IPS-NIHi11 (cell line): ENCODE measurements at regions not wholly inside any gene's neighbourhood (a gene's known extent, or its start where the extent isn't known, plus 50 kb on each side); places are given as distances from the start of the nearest gene placed in this dataset.
A peak's percentile ranks its signal among the peaks of the same experiment; 100 is the strongest.

ENCODE experiments used
- DNase-seq: peaks from one replicate; pipeline ENCODE4 v3.0.0; 2012; ENCODE audit warnings: mixed read lengths, low spot score

GRCh38 chr4:120525106-120525505 lies 397.4 kb downstream of the PRDM5 start:
- DNase-seq = no peak

- DNase-seq = peak; percentile 11
Measured at GRCh38 chr4:120524237-120524636, 398.3 kb downstream of the PRDM5 start.

- DNase-seq = no peak
Measured at GRCh38 chr4:120520761-120521160, 401.8 kb downstream of the PRDM5 start.

- DNase-seq = peak; percentile 37
Measured at GRCh38 chr4:120517966-120518365, 404.6 kb downstream of the PRDM5 start.

GRCh38 chr4:120509719-120510118 lies 412.8 kb downstream of the PRDM5 start:
- DNase-seq = no peak

GRCh38 chr4:120509222-120509621 lies 413.3 kb downstream of the PRDM5 start:
- no peak for DNase-seq

- DNase-seq = no peak
Measured at GRCh38 chr4:120508036-120508435, 414.5 kb downstream of the PRDM5 start.

- DNase-seq = no peak
Measured at GRCh38 chr4:120506536-120506935, 416.0 kb downstream of the PRDM5 start.

- no peak for DNase-seq
Measured at GRCh38 chr4:120498678-120499077, 423.8 kb downstream of the PRDM5 start.

GRCh38 chr4:120491481-120491880 lies 424.8 kb upstream of the MAD2L1 start:
- no peak for DNase-seq

GRCh38 chr4:120481756-120482155 lies 415.1 kb upstream of the MAD2L1 start:
- no peak for DNase-seq

GRCh38 chr4:120472447-120473131 lies 405.9 kb upstream of the MAD2L1 start:
- no peak for DNase-seq

GRCh38 chr4:120466429-120466828 lies 399.8 kb upstream of the MAD2L1 start:
- DNase-seq = peak; percentile 49

- no peak for DNase-seq
Measured at GRCh38 chr4:120454788-120455187, 388.1 kb upstream of the MAD2L1 start.

GRCh38 chr4:120452536-120452935 lies 385.9 kb upstream of the MAD2L1 start:
- DNase-seq = no peak

- no peak for DNase-seq
Measured at GRCh38 chr4:120452001-120452400, 385.4 kb upstream of the MAD2L1 start.

- no peak for DNase-seq
Measured at GRCh38 chr4:120447774-120448173, 381.1 kb upstream of the MAD2L1 start.

- DNase-seq = no peak
Measured at GRCh38 chr4:120446051-120446567, 379.5 kb upstream of the MAD2L1 start.

GRCh38 chr4:120445186-120445585 lies 378.5 kb upstream of the MAD2L1 start:
- no peak for DNase-seq

- no peak for DNase-seq
Measured at GRCh38 chr4:120443116-120443515, 376.5 kb upstream of the MAD2L1 start.

GRCh38 chr4:120440730-120441129 lies 374.1 kb upstream of the MAD2L1 start:
- DNase-seq = no peak

- DNase-seq = no peak
Measured at GRCh38 chr4:120435179-120435578, 368.5 kb upstream of the MAD2L1 start.

- DNase-seq = no peak
Measured at GRCh38 chr4:120434756-120435155, 368.1 kb upstream of the MAD2L1 start.

- no peak for DNase-seq
Measured at GRCh38 chr4:120432301-120432860, 365.7 kb upstream of the MAD2L1 start.
